Ishikawa (cell line): ENCODE measurements at regions not wholly inside any gene's neighbourhood (a gene's known extent, or its start where the extent isn't known, plus 50 kb on each side); places are given as distances from the start of the nearest gene placed in this dataset.

Experiments used
- RAD21 ChIP-seq: IDR thresholded peaks from 2 replicates; pipeline ENCODE4 v1.6.1; 2012; ENCODE audit warnings: low read depth
- TAF1 ChIP-seq: IDR thresholded peaks from 2 replicates; pipeline ENCODE4 v1.6.1; 2012; ENCODE audit warnings: low read depth, mild to moderate bottlenecking
- TEAD4 ChIP-seq: IDR thresholded peaks from 2 replicates; pipeline ENCODE4 v1.6.1; 2012
- YY1 ChIP-seq: IDR thresholded peaks from 2 replicates; pipeline ENCODE4 v1.6.1; 2012; ENCODE audit warnings: low read depth

GRCh38 chr14:61625165-61625564 is 70.1 kb upstream of the HIF1A start:
- TF ChIP-seq RAD21, result no peak
- TF ChIP-seq YY1, result no peak
- no peak for TF ChIP-seq TAF1
- no peak for TF ChIP-seq TEAD4
